Heart right ventricle (tissue), 16 donors: ENCODE measurements at regions not wholly inside any gene's neighbourhood (a gene's known extent, or its start where the extent isn't known, plus 50 kb on each side); places are given as distances from the start of the nearest gene placed in this dataset.

Experiments
- ATAC-seq, 8 donors: fragments of 200-7000 bp; cut with Tn5 transposase; one replicate each; pipeline ENCODE4 v1.9.1; 2020; ENCODE audit warnings: mild to moderate bottlenecking in 8 of 8, moderate library complexity in 8 of 8, moderate number of reproducible peaks in 1 of 8
- DNase-seq, 2 donors: peaks; one replicate each; pipeline ENCODE4 v3.0.0-alpha.2; 2020
- H3K27ac ChIP-seq, 10 donors: fragments of 200-600 bp; sonication (generic) in 2 of 10; one replicate each; pipeline versions ENCODE4 v1.5.0 to v1.8.0; 2020 to 2022; ENCODE audit warnings: mild to moderate bottlenecking in 3 of 10
- H3K27me3 ChIP-seq, 7 donors: fragments of 200-600 bp; one replicate each; pipeline ENCODE4 v1.8.0; 2021 to 2022; ENCODE audit warnings: mild to moderate bottlenecking in 2 of 7
- H3K36me3 ChIP-seq, 9 donors: fragments of 200-600 bp; sonication (generic) in 1 of 9; one replicate each; pipeline versions ENCODE4 v1.5.0 to v1.8.0; 2020 to 2022; ENCODE audit warnings: mild to moderate bottlenecking in 2 of 9
- H3K4me1 ChIP-seq, 9 donors: fragments of 200-600 bp; sonication (generic) in 1 of 9; one replicate each; pipeline versions ENCODE4 v1.5.0 to v1.8.0; 2020 to 2022; ENCODE audit warnings: mild to moderate bottlenecking in 4 of 9
- H3K4me3 ChIP-seq, 10 donors: fragments of 200-600 bp; sonication (generic) in 2 of 10; one replicate each; pipeline versions ENCODE4 v1.5.0 to v1.8.0; 2020 to 2022; ENCODE audit warnings: mild to moderate bottlenecking in 7 of 10, moderate library complexity in 2 of 10
- H3K9me3 ChIP-seq, 11 donors: fragments of 200-600 bp in 10 of 11; sonication (generic) in 2 of 11; one replicate each; pipeline versions ENCODE4 v1.5.0 to v1.8.0; 2013 to 2022; ENCODE audit warnings: mild to moderate bottlenecking in 2 of 11, control low read depth in 1 of 11, moderate library complexity in 1 of 11
- CTCF ChIP-seq, 9 donors: fragments of 200-600 bp; sonication (generic) in 2 of 9; IDR thresholded peaks; one replicate each; pipeline versions ENCODE4 v1.5.0 to v1.8.0; 2021 to 2022; ENCODE audit warnings: antibody characterized with exemption in 9 of 9, mild to moderate bottlenecking in 5 of 9, moderate library complexity in 1 of 9
- WGBS, 2 donors: extraction: QIAGEN DNeasy Blood & Tissue Kit; methylation state at CpG; one replicate each; pipeline ENCODE4 v1.1.7; 2013; ENCODE audit warnings: inconsistent platforms in 1 of 2; 5-methylcytosine and 5-hydroxymethylcytosine counted together
- intact Hi-C, 10 donors: fragments of 100-400 bp; cut with DNase I; formaldehyde crosslinking; loops; one replicate each; pipeline versions ENCODE4 v1.11.1 to v1.14.2; 2022
- donor health status: Arrhythmogenic right ventricular cardiomyopathy.
- donor health status: ischemic (EF 13 %, LVEDD 7.1; RV severe dilation, severe dysfunction).
- donor health status: healthy with polysubstance abuse.
- donor health status: DM: no; HTN: yes; CAD: no.
- donor health status: DM: no; HTN: no; CAD: no.
- donor health status: ischemic (EF 25% LVEDD 6.9; RV normal size, moderate dysfunction).
- donor health status: ischemic (EF 25% LVEDD 5.7; RV mildly dilated, moderate dysfunction).
- donor health status: healthy.
- donor health status: DM: yes; HTN: yes; CAD: no.
- donor health status: Ischemic cardiomyopathy.
- donor health status: ischemic (EF 35%, LVEDD 5.7; RV mildly dilated, moderate dysfunction).
- donor health status: nonischemic (EF 11% LVEDD 7.7; RV severe dilation, severe dysfunction).
- donor health status: DM: yes; HTN: yes; CAD: no.
- donor health status: PGD.
- donor health status: ischemic (EF 29% LVEDD 5.4; RV normal size, mild dysfunction).
- donor health status: nonischemic (EF 23%, LVEDD 6.1; RV moderate dilation, normal function).

- no peak for DNase-seq
- intact Hi-C loops = no loop called here
- Histone ChIP-seq H3K4me1 (no peaks in the 10 kb centered on the region), H3K36me3 (no peaks in the 10 kb centered on the region), H3K27me3 (peaks cover 0 to 4% (median 0%) of the 10 kb centered on the region in 7 donors), H3K9me3 (peaks cover 0 to 26% (median 5%) of the 10 kb centered on the region in 11 donors), H3K4me3 (no peak overlapping the region), H3K27ac (no peak overlapping the region)
- ATAC-seq = no peak
- WGBS, 2 donors = 89 to 92% methylated on average over 19 of the region's 19 CpGs
- no peak for TF ChIP-seq CTCF (IDR thresholded peaks at IDR 0.05)
These were observed 128.4 kb upstream of the STARD3NL start for GRCh38 chr7:38049679-38050078.

GRCh38 chr7:38051311-38051710 is 126.7 kb upstream of the STARD3NL start:
- no peaks in the 10 kb centered on the region for H3K4me1 ChIP-seq
- no peak for TF ChIP-seq CTCF (IDR thresholded peaks at IDR 0.05)
- H3K27ac ChIP-seq = no peak overlapping the region
- intact Hi-C loops = no loop called here
- H3K27me3 ChIP-seq = peaks cover 0 to 4% (median 0%) of the 10 kb centered on the region in 7 donors
- no peaks in the 10 kb centered on the region for H3K36me3 ChIP-seq
- ATAC-seq (no peak), DNase-seq (no peak)
- H3K4me3 ChIP-seq = no peak overlapping the region
- WGBS, 2 donors = 89 to 93% methylated on average over 2 of the region's 2 CpGs
- peaks cover 0 to 22% (median 5%) of the 10 kb centered on the region in 11 donors for H3K9me3 ChIP-seq

- WGBS, 2 donors = 69 to 82% methylated on average over 3 of the region's 3 CpGs
- H3K4me3 ChIP-seq = no peak overlapping the region
- no peak overlapping the region for H3K27ac ChIP-seq
- DNase-seq (no peak), ATAC-seq (no peak)
- H3K4me1 ChIP-seq = no peaks in the 10 kb centered on the region
- peaks cover 0 to 22% (median 5%) of the 10 kb centered on the region in 11 donors for H3K9me3 ChIP-seq
- H3K27me3 ChIP-seq = peaks cover 0 to 4% (median 0%) of the 10 kb centered on the region in 7 donors
- intact Hi-C loops = no loop called here
- no peak for TF ChIP-seq CTCF (IDR thresholded peaks at IDR 0.05)
- no peaks in the 10 kb centered on the region for H3K36me3 ChIP-seq
These were observed 126.3 kb upstream of the STARD3NL start for GRCh38 chr7:38051786-38052185.

GRCh38 chr7:38052786-38053185 is 125.3 kb upstream of the STARD3NL start:
- Histone ChIP-seq H3K4me1 (no peaks in the 10 kb centered on the region), H3K4me3 (no peak overlapping the region), H3K27me3 (peaks cover 0 to 4% (median 0%) of the 10 kb centered on the region in 7 donors), H3K36me3 (no peaks in the 10 kb centered on the region), H3K9me3 (peaks cover 0 to 22% (median 5%) of the 10 kb centered on the region in 11 donors), H3K27ac (no peak overlapping the region)
- no peak for TF ChIP-seq CTCF (IDR thresholded peaks at IDR 0.05)
- intact Hi-C loops = no loop called here
- ATAC-seq (no peak), DNase-seq (no peak)
- WGBS, 2 donors = 62 to 72% methylated on average over 2 of the region's 2 CpGs
